ENCODE measurements at regions not wholly inside any gene's neighbourhood (a gene's known extent, or its start where the extent isn't known, plus 50 kb on each side); places are given as distances from the start of the nearest gene placed in this dataset.

DNA sequence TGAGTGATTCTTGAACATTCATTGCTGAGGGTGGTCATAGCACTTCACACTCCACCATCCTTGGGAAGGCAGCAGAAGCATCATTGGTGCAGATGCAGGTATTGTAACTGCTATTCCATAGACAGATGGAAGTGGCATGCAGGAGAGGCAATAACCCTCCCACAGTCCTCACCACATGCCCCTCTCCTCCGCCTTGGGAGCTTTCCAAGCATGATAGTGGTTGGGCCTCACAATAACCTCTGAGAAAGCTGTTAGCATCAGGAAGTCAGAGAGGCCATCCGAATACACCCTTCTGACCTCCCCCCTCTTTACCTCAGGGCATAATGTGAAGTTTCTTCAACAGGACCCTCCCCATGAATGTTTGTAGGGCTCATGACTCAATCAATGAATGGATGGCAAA lies 177.9 kb downstream of the KATNAL1 start:
- TF ChIP-seq, protein P1, sequence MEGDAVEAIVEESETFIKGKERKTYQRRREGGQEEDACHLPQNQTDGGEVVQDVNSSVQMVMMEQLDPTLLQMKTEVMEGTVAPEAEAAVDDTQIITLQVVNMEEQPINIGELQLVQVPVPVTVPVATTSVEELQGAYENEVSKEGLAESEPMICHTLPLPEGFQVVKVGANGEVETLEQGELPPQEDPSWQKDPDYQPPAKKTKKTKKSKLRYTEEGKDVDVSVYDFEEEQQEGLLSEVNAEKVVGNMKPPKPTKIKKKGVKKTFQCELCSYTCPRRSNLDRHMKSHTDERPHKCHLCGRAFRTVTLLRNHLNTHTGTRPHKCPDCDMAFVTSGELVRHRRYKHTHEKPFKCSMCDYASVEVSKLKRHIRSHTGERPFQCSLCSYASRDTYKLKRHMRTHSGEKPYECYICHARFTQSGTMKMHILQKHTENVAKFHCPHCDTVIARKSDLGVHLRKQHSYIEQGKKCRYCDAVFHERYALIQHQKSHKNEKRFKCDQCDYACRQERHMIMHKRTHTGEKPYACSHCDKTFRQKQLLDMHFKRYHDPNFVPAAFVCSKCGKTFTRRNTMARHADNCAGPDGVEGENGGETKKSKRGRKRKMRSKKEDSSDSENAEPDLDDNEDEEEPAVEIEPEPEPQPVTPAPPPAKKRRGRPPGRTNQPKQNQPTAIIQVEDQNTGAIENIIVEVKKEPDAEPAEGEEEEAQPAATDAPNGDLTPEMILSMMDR (IDR thresholded peaks at IDR 0.05): no peak
- TF ChIP-seq RCOR1 (IDR thresholded peaks at IDR 0.05; ENCODE audit: low read length) (no peak), POLR2AphosphoS5 (IDR thresholded peaks at IDR 0.05; ENCODE audit: low read depth, low read length) (no peak), TAF1 (IDR thresholded peaks at IDR 0.05; ENCODE audit: borderline replicate concordance, low read depth, low read length) (no peak), NFIC (IDR thresholded peaks at IDR 0.05; ENCODE audit: borderline replicate concordance) (no peak), TEAD4 (IDR thresholded peaks at IDR 0.05; ENCODE audit: borderline replicate concordance, insufficient read depth) (no peak), EP300 (IDR thresholded peaks at IDR 0.05; ENCODE audit: borderline replicate concordance in 1 of 2, low read depth in 1 of 2, low read length in 1 of 2) (no peak)

All from SK-N-SH (cell line).